ENCODE measurements at regions not wholly inside any gene's neighbourhood (a gene's known extent, or its start where the extent isn't known, plus 50 kb on each side); places are given as distances from the start of the nearest gene placed in this dataset.

DNA sequence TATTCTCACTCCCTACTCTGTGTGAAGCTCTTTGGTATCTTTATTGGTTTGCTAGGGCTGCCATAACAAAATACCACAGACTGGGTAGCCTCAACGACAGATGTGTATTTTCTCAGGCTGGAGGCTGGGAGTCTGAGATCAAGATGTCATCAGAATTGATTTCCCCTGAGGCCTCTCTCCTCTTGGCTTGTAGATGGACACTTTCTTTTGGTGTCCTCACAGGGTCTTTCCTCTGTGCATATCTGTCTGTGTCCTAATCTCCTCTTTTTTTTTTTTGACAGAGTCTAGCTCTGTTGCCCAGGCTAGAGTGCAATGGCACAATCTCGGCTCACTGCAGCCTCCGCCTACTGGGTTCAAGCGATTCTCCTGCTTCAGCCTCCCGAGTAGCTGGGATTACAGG, 71.4 kb upstream of the KCNJ6 start:
- Mint-ChIP-seq H3K4me1 (ENCODE audit: low read depth) (no peaks in the 10 kb centered on the region), H3K9me3 (ENCODE audit: low read depth) (no peaks in the 10 kb centered on the region), H3K27me3 (peaks cover 8% of the 10 kb centered on the region), H3K27ac (no peak overlapping the region), H3K4me3 (ENCODE audit: low read depth) (no peak overlapping the region), H3K36me3 (ENCODE audit: insufficient read depth) (no peaks in the 10 kb centered on the region)
- TF ChIP-seq, protein P1, sequence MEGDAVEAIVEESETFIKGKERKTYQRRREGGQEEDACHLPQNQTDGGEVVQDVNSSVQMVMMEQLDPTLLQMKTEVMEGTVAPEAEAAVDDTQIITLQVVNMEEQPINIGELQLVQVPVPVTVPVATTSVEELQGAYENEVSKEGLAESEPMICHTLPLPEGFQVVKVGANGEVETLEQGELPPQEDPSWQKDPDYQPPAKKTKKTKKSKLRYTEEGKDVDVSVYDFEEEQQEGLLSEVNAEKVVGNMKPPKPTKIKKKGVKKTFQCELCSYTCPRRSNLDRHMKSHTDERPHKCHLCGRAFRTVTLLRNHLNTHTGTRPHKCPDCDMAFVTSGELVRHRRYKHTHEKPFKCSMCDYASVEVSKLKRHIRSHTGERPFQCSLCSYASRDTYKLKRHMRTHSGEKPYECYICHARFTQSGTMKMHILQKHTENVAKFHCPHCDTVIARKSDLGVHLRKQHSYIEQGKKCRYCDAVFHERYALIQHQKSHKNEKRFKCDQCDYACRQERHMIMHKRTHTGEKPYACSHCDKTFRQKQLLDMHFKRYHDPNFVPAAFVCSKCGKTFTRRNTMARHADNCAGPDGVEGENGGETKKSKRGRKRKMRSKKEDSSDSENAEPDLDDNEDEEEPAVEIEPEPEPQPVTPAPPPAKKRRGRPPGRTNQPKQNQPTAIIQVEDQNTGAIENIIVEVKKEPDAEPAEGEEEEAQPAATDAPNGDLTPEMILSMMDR (IDR thresholded peaks at IDR 0.05; ENCODE audit: unreplicated experiment), result no peak
- no peak for DNase-seq (ENCODE audit: low spot score, unreplicated experiment)

DNA sequence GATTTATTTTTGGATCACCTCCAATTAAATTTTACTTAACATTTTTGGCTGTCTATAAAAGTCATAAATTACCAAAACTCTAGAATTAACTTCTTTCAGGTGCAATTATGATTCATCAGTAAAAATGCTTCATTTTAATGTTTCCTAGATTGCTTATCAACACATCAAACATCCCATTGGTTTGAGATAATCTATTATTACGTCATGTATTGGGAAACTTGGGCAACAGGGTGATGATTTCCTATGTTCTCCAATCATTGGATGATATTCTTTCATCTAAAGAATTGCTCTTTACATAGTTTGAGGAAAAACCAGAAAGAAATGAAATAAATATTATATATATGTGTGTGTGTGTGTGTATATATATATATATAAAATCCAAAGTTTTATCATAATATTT, 76.8 kb upstream of the KCNJ6 start:
- no peaks in the 10 kb centered on the region for H3K4me1 Mint-ChIP-seq (ENCODE audit: low read depth)
- H3K9me3 Mint-ChIP-seq (ENCODE audit: low read depth), result no peaks in the 10 kb centered on the region
- no peaks in the 10 kb centered on the region for H3K36me3 Mint-ChIP-seq (ENCODE audit: insufficient read depth)
- no peak overlapping the region for H3K4me3 Mint-ChIP-seq (ENCODE audit: low read depth)
- DNase-seq (ENCODE audit: low spot score, unreplicated experiment), result no peak
- no peak overlapping the region for H3K27ac Mint-ChIP-seq
- H3K27me3 Mint-ChIP-seq, result no peaks in the 10 kb centered on the region
- TF ChIP-seq, protein P1 (IDR thresholded peaks at IDR 0.05; ENCODE audit: unreplicated experiment), result no peak

DNA sequence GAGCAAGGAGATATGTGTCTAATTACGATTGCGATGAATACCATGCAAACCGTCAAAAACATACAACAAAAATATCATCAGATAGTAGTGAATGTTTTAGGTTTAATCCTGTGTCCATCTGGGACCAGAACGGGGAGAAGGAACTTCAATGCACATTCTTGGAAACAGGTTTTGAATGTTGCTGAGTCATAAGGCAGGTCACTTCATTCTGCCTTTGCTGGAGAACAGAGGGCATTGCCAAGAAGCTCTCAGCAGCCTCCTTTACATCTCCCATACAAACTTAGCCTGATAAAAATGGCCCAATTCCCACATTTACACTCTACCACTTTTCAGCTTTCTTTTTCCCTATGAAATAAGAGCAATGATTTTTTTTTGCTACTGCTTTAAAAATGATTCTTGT, 78.0 kb upstream of the KCNJ6 start:
- Mint-ChIP-seq H3K27ac (no peak overlapping the region), H3K36me3 (ENCODE audit: insufficient read depth) (no peaks in the 10 kb centered on the region), H3K9me3 (ENCODE audit: low read depth) (no peaks in the 10 kb centered on the region), H3K4me3 (ENCODE audit: low read depth) (no peak overlapping the region), H3K27me3 (no peaks in the 10 kb centered on the region), H3K4me1 (ENCODE audit: low read depth) (no peaks in the 10 kb centered on the region)
- TF ChIP-seq, protein P1 (IDR thresholded peaks at IDR 0.05; ENCODE audit: unreplicated experiment), result no peak
- no peak for DNase-seq (ENCODE audit: low spot score, unreplicated experiment)

DNA sequence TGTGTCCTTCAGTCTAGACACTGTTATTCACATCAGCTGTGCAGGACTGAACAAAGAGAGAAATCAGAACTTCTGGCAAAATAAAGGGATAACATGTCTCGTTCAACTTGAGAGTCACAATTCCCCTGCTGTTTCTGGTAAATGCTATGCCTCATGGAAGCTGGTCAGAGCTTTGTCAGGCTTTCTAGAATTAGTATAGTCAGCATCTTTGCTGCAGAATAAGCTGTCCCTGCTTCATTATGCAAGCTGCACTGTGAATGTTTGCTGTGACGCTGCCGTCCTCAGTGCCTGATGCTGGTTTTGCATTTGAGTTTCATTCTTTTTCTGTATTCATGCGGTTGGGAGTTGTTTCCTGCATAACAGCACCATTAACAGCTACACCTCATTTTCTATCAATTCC, 96.4 kb upstream of the KCNJ6 start:
- no peaks in the 10 kb centered on the region for H3K36me3 Mint-ChIP-seq (ENCODE audit: insufficient read depth)
- TF ChIP-seq, protein P1 (IDR thresholded peaks at IDR 0.05; ENCODE audit: unreplicated experiment), result no peak
- H3K27ac Mint-ChIP-seq, result no peak overlapping the region
- no peak overlapping the region for H3K4me3 Mint-ChIP-seq (ENCODE audit: low read depth)
- peaks cover 3% of the 10 kb centered on the region for H3K27me3 Mint-ChIP-seq
- no peaks in the 10 kb centered on the region for H3K9me3 Mint-ChIP-seq (ENCODE audit: low read depth)
- no peak for DNase-seq (ENCODE audit: low spot score, unreplicated experiment)
- H3K4me1 Mint-ChIP-seq (ENCODE audit: low read depth), result no peaks in the 10 kb centered on the region

DNA sequence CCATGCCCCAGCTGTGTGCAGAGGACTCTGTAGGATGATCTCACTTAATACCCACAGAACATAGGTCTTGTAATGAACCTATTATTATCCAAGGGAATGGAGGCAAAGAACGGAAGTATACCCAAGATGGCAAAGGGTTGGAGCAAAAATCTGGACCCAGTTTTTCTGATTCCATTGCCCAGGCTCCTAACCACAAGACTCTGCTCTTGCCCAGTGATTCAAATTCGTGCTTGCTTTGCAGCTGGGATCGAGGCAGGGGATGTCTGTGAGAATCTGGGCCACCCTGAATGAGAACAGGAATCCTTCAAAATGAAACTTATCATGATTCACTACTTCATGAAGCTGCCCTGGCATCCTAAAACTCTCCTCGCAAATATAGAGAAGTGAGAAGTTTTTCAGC, 97.5 kb upstream of the KCNJ6 start:
- H3K36me3 Mint-ChIP-seq (ENCODE audit: insufficient read depth), result no peaks in the 10 kb centered on the region
- no peaks in the 10 kb centered on the region for H3K9me3 Mint-ChIP-seq (ENCODE audit: low read depth)
- H3K4me1 Mint-ChIP-seq (ENCODE audit: low read depth), result no peaks in the 10 kb centered on the region

More for the DNA sequence above, 97.5 kb upstream of the KCNJ6 start:
- Mint-ChIP-seq H3K27me3 (peaks cover 3% of the 10 kb centered on the region), H3K27ac (no peak overlapping the region), H3K4me3 (ENCODE audit: low read depth) (no peak overlapping the region)
- TF ChIP-seq, protein P1 (IDR thresholded peaks at IDR 0.05; ENCODE audit: unreplicated experiment), result no peak
- DNase-seq (ENCODE audit: low spot score, unreplicated experiment), result no peak
